Body of pancreas (tissue), 4 donors: ENCODE measurements at regions not wholly inside any gene's neighbourhood (a gene's known extent, or its start where the extent isn't known, plus 50 kb on each side); places are given as distances from the start of the nearest gene placed in this dataset.

Experiments
- ATAC-seq: fragments of 150-250 bp; one replicate; pipeline ENCODE4 v1.9.1; 2016
- DNase-seq, 4 donors: peaks; one replicate each; pipeline ENCODE4 v3.0.0-alpha.2; 2019
- H3K27ac ChIP-seq, 4 donors: fragments of 200-600 bp; sonication (generic); 1 replicate in 3 of 4; 2 replicates in 1 of 4; pipeline versions ENCODE4 v1.5.1 to v1.6.1; 2016 to 2019; ENCODE audit warnings: mild to moderate bottlenecking in 1 of 4, mixed read lengths in 1 of 4, moderate library complexity in 1 of 4
- H3K27me3 ChIP-seq, 2 donors: fragments of 200-600 bp; sonication (generic); one replicate each; pipeline ENCODE4 v1.6.0; 2016; ENCODE audit warnings: mild to moderate bottlenecking in 1 of 2
- H3K36me3 ChIP-seq, 2 donors: fragments of 200-600 bp; sonication (generic); replicated peaks in 1 of 2; 2 replicates each; pipeline ENCODE4 v1.5.1; 2016; ENCODE audit warnings: low read depth in 2 of 2; ENCODE audit not compliant: insufficient read depth in 1 of 2
- H3K4me1 ChIP-seq: fragments of 200-600 bp; sonication (generic); one replicate; pipeline ENCODE4 v1.6.0; 2016
- H3K4me3 ChIP-seq, 2 donors: fragments of 200-600 bp; sonication (generic); 1 replicate in 1 of 2; 2 replicates in 1 of 2; pipeline ENCODE4 v1.5.1; 2016 to 2019
- H3K9me3 ChIP-seq, 3 donors: fragments of 200-600 bp; sonication (generic); 1 replicate in 2 of 3; 2 replicates in 1 of 3; pipeline ENCODE4 v1.5.1; 2016
- POLR2A ChIP-seq, 3 donors: fragments of 450-650 bp; IDR thresholded peaks; one replicate each; pipeline ENCODE4 v1.6.1; 2016; ENCODE audit warnings: antibody characterized with exemption in 3 of 3, mild to moderate bottlenecking in 2 of 3
- WGBS, 2 donors: methylation state at CpG; one replicate each; pipeline ENCODE4 v1.1.5; 2017; 5-methylcytosine and 5-hydroxymethylcytosine counted together
- intact Hi-C: fragments of 100-400 bp; cut with DNase I; formaldehyde crosslinking; loops from one replicate; pipeline ENCODE4 v1.15.1; 2023
- TF ChIP-seq, protein P1 (sequence below), 7 experiments: fragments of 450-650 bp in 4 of 7; fragments of 200-600 bp in 3 of 7; sonication (generic) in 3 of 7; IDR thresholded peaks; one replicate each; pipeline ENCODE4 v1.5.1; 2016 to 2019; ENCODE audit warnings: antibody characterized with exemption in 7 of 7

- no peak overlapping the region for H3K27ac ChIP-seq
- H3K9me3 ChIP-seq = no peaks in the 10 kb centered on the region
- DNase-seq (no peak), ATAC-seq (no peak)
- no peaks in the 10 kb centered on the region for H3K36me3 ChIP-seq
- no peaks in the 10 kb centered on the region for H3K27me3 ChIP-seq
- no peak overlapping the region for H3K4me3 ChIP-seq
- intact Hi-C loops = no loop called here
- whole genome bisulfite sequencing, 2 donors = 77 to 84% methylated on average over 4 of the region's 4 CpGs
- TF ChIP-seq, protein P1, sequence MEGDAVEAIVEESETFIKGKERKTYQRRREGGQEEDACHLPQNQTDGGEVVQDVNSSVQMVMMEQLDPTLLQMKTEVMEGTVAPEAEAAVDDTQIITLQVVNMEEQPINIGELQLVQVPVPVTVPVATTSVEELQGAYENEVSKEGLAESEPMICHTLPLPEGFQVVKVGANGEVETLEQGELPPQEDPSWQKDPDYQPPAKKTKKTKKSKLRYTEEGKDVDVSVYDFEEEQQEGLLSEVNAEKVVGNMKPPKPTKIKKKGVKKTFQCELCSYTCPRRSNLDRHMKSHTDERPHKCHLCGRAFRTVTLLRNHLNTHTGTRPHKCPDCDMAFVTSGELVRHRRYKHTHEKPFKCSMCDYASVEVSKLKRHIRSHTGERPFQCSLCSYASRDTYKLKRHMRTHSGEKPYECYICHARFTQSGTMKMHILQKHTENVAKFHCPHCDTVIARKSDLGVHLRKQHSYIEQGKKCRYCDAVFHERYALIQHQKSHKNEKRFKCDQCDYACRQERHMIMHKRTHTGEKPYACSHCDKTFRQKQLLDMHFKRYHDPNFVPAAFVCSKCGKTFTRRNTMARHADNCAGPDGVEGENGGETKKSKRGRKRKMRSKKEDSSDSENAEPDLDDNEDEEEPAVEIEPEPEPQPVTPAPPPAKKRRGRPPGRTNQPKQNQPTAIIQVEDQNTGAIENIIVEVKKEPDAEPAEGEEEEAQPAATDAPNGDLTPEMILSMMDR (IDR thresholded peaks at IDR 0.05) = no peak
- TF ChIP-seq POLR2A (IDR thresholded peaks at IDR 0.05) = no peak
- H3K4me1 ChIP-seq = no peaks in the 10 kb centered on the region
These were observed 158.8 kb upstream of the ZNF804B start for GRCh38 chr7:88600695-88601094.

DNA sequence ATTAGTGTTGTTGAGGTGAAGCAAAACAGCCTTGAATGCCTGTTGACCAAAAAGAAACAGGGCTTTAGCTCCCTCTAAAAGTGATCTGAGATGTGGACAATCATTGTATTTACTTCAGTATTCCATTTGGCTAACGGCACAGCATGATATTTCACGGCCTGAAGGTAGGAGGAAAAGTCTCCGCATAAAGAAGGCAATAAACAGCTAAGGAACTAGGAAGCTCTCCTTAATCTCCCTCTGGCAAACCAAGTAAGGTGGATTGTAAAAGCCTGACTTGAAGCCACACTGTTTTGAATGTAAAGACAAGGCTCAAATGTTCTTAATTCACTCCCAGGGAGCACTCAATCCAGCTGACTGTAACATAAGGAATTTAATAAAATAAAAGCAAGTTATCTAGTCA is 160.0 kb upstream of the ZNF804B start:
- Histone ChIP-seq H3K9me3 (no peaks in the 10 kb centered on the region), H3K4me3 (no peak overlapping the region), H3K4me1 (no peaks in the 10 kb centered on the region), H3K27ac (no peak overlapping the region), H3K27me3 (no peaks in the 10 kb centered on the region), H3K36me3 (no peaks in the 10 kb centered on the region)
- intact Hi-C loops = no loop called here
- no peak for TF ChIP-seq POLR2A (IDR thresholded peaks at IDR 0.05)
- TF ChIP-seq, protein P1 (IDR thresholded peaks at IDR 0.05) = no peak
- WGBS, 2 donors = 67 to 87% methylated on average over 3 of the region's 3 CpGs
- ATAC-seq (no peak), DNase-seq (no peak)

- intact Hi-C loops = no loop called here
- TF ChIP-seq POLR2A (IDR thresholded peaks at IDR 0.05) = no peak
- TF ChIP-seq, protein P1 (IDR thresholded peaks at IDR 0.05) = no peak
- 44 to 53% methylated on average over 2 of the region's 2 CpGs for WGBS, 2 donors
- ATAC-seq (no peak), DNase-seq (no peak)
- H3K9me3 ChIP-seq = no peaks in the 10 kb centered on the region
- H3K27ac ChIP-seq = no peak overlapping the region
- H3K27me3 ChIP-seq = no peaks in the 10 kb centered on the region
- H3K4me3 ChIP-seq = no peak overlapping the region
- no peaks in the 10 kb centered on the region for H3K4me1 ChIP-seq
- H3K36me3 ChIP-seq = no peaks in the 10 kb centered on the region
These were observed 161.5 kb upstream of the ZNF804B start for GRCh38 chr7:88597941-88598425.

- DNase-seq = no peak
- Histone ChIP-seq H3K36me3 (no peaks in the 10 kb centered on the region), H3K4me1 (peaks cover 28% of the 10 kb centered on the region), H3K4me3 (no peak overlapping the region), H3K9me3 (no peaks in the 10 kb centered on the region), H3K27me3 (no peaks in the 10 kb centered on the region), H3K27ac (no peak overlapping the region)
- ATAC-seq = no peak
- intact Hi-C loops = no loop called here
- TF ChIP-seq, protein P1 (IDR thresholded peaks at IDR 0.05) = no peak
- no peak for TF ChIP-seq POLR2A (IDR thresholded peaks at IDR 0.05)
- WGBS, 2 donors = 43 to 52% methylated on average over 2 of the region's 2 CpGs
These were observed 168.5 kb upstream of the ZNF804B start for GRCh38 chr7:88590963-88591362.

GRCh38 chr7:88589927-88590326 is 169.6 kb upstream of the ZNF804B start:
- Histone ChIP-seq H3K9me3 (no peaks in the 10 kb centered on the region), H3K27me3 (no peaks in the 10 kb centered on the region), H3K27ac (peak overlapping the region in 3 of 4 donors; percentile 32 to 55 (median 35)), H3K4me3 (no peak overlapping the region), H3K36me3 (no peaks in the 10 kb centered on the region), H3K4me1 (peaks cover 28% of the 10 kb centered on the region)
- ATAC-seq = peak; percentile 98
- intact Hi-C loops = no loop called here
- TF ChIP-seq, protein P1 (IDR thresholded peaks at IDR 0.05) = no peak
- no peak for TF ChIP-seq POLR2A (IDR thresholded peaks at IDR 0.05)
- 3 to 10% methylated on average over 1 of the region's 1 CpG for WGBS, 2 donors
- peak in 1 of 4 donors; percentile 16 for DNase-seq
